ENCODE measurements at regions not wholly inside any gene's neighbourhood (a gene's known extent, or its start where the extent isn't known, plus 50 kb on each side); places are given as distances from the start of the nearest gene placed in this dataset.
"Not testable (repeated sequence)": the region's sequence is repeated elsewhere in the genome, so short reads cannot be mapped to it uniquely, and the experiment has no call there.

DNA sequence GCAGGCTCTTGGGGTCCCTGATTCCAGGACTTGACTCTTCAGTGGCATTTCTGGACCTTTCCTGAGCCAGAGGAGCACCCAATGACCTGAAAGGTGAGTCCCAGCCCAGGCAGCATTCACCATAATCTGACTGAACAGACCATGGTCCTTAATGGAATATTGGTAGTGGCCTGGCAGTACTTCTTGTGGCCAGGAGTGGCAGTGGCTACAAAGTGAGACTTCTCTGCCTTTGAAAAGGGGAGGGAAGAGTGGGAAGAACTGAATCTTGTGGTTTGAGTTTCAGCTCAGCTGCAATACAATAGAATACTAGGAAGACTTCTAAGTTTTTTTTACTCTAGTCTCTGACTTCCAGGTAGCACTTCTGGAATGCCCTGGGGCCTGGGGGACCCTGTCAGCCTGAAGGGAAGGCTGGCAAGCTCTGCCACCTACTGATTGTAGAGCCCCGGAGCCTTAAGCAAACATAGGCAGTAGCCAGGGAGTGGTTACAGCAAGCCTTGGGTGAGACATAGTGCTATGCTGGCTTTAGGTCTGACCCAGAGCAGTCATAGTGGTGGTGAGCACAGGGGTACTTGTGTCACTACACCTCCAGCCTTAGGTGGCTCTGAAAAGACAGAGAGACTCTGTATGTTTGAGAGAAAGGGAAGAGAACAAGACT, 674.2 kb upstream of the MANEA start:
- no peak for TF ChIP-seq CTCF (conservative IDR thresholded peaks at IDR 0.05; ENCODE audit: control insufficient read depth, insufficient read depth, low read depth, low read length)
- no peak overlapping the region for H3K4me3 ChIP-seq (ENCODE audit: control insufficient read depth, low read depth, low read length)
- DNase-seq (ENCODE audit: low read depth): no peak

- no peak for TF ChIP-seq CTCF (conservative IDR thresholded peaks at IDR 0.05; ENCODE audit: control insufficient read depth, insufficient read depth, low read depth, low read length)
- H3K4me3 ChIP-seq (ENCODE audit: control insufficient read depth, low read depth, low read length): no peak overlapping the region
- no peak for DNase-seq (ENCODE audit: low read depth)
These were observed 678.1 kb upstream of the MANEA start for GRCh38 chr6:94899191-94899590.

GRCh38 chr6:94894300-94894699, 683.0 kb upstream of the MANEA start:
- no peak for TF ChIP-seq CTCF (conservative IDR thresholded peaks at IDR 0.05; ENCODE audit: control insufficient read depth, insufficient read depth, low read depth, low read length)
- DNase-seq (ENCODE audit: low read depth): no peak
- no peak overlapping the region for H3K4me3 ChIP-seq (ENCODE audit: control insufficient read depth, low read depth, low read length)

DNA sequence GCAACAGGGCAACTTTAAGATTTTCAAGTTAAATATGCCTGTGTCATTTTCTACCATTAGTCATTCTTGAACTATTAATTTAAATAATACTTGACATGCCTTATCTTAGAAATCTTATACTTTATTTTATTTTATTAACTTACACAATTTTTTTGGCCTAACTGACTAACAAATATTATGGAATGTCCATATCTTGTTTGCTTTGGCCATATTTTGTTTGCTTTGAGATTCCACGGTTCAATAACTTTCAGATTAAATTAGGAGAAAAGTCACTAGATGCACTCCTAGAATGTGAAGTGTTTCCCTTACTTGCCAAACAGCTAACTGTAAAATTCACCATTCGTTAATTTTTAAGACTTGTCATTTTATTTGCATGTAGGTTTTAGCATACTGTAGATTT, 684.0 kb upstream of the MANEA start:
- DNase-seq (ENCODE audit: low read depth): no peak
- TF ChIP-seq CTCF (conservative IDR thresholded peaks at IDR 0.05; ENCODE audit: control insufficient read depth, insufficient read depth, low read depth, low read length): no peak

GRCh38 chr6:94873819-94874218, 703.5 kb upstream of the MANEA start:
- not testable (repeated sequence) for DNase-seq (ENCODE audit: low read depth); H3K4me3 ChIP-seq (ENCODE audit: control insufficient read depth, low read depth, low read length)

More for the DNA sequence above, 684.0 kb upstream of the MANEA start:
- no peak overlapping the region for H3K4me3 ChIP-seq (ENCODE audit: control insufficient read depth, low read depth, low read length)

DNA sequence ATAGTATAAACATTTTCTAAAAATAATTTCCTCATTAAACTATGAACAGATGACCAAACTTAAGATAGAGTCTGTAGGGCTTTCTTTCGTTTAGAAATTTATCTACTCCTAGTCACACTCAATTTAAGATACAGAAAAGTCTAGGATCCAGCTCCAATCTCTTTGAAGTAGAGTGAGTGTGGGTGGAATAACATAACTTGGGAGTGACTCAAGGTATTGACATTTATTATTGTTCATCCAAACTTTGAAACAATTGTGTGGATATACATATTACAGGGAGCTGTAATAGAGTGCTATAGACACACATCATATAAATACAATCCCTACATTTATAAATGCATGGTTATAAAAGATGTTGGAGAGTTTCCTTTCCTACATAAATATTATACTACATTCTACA, 715.2 kb upstream of the MANEA start:
- no peak overlapping the region for H3K4me3 ChIP-seq (ENCODE audit: control insufficient read depth, low read depth, low read length)
- TF ChIP-seq CTCF (conservative IDR thresholded peaks at IDR 0.05; ENCODE audit: control insufficient read depth, insufficient read depth, low read depth, low read length): no peak
- no peak for DNase-seq (ENCODE audit: low read depth)

DNA sequence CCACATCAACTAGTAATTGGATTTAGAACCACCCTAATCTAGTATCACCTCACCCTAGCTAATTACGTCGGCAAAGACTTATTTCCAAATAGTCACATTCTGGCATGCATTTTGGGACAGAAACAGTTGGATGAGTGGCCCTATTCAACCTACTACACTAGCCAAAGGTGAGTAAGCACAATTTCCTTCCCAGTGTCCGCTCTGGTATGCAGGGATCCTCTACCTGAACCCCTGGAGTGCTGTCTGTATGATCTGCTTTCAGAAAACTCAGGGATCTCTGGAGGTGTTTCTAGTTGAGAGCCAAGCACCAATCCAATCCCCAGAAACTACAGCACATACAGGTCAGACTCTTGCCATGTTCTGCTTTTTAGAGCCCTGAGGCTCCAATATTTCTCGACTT, 717.4 kb upstream of the MANEA start:
- no peak for DNase-seq (ENCODE audit: low read depth)
- H3K4me3 ChIP-seq (ENCODE audit: control insufficient read depth, low read depth, low read length): no peak overlapping the region
- no peak for TF ChIP-seq CTCF (conservative IDR thresholded peaks at IDR 0.05; ENCODE audit: control insufficient read depth, insufficient read depth, low read depth, low read length)

- not testable (repeated sequence) for H3K4me3 ChIP-seq (ENCODE audit: control insufficient read depth, low read depth, low read length); DNase-seq (ENCODE audit: low read depth)
These were observed 720.3 kb upstream of the MANEA start for GRCh38 chr6:94856999-94857398.

GRCh38 chr6:94851329-94851728, 726.0 kb upstream of the MANEA start:
- H3K4me3 ChIP-seq (ENCODE audit: control insufficient read depth, low read depth, low read length); DNase-seq (ENCODE audit: low read depth): not testable (repeated sequence)

Measured in fibroblast of mammary gland (primary cell).